ENCODE measurements at regions not wholly inside any gene's neighbourhood (a gene's known extent, or its start where the extent isn't known, plus 50 kb on each side); places are given as distances from the start of the nearest gene placed in this dataset.
A peak's percentile ranks its signal among the peaks of the same experiment; 100 is the strongest.

DNA sequence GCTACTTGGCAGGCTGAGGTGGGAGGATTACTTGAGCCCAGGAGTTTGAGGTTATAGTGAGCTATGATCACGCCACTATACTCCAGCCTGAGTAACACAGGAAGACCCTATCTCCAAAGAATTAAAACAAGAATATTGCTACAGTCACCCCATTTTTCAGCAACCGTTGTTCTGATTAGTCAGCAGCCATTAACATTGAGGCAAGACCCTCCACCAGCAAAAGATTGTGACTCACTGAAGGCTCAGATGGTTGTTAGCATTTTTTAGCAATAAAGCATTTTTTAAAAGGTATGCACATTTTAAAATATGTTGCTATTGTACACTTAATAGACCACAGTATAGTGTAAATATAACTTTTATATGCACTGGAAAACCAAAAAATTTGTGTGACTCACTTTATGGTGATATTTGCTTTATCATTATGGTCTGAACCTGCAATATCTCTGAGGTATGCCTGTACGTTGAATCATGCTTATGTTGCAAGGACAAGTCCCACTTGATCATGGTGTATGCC, 492.6 kb downstream of the SQOR start:
- H4K20me1 ChIP-seq (ENCODE audit: insufficient read depth, low read length): no peaks in the 10 kb centered on the region
- intact Hi-C loops (cut with micrococcal nuclease): no loop called here
- BruUV-seq (replicated peaks): no TSS peak
- H3K23ac ChIP-seq (ENCODE audit: low read depth, low read length): 0 out of 2 replicates have a peak overlapping the region, but pooled peaks have one; percentile 68
- no peak overlapping the region for H3K9ac ChIP-seq (ENCODE audit: low read depth, low read length)
- ChIA-PET CTCF (no interaction called here), POLR2A (ENCODE audit: unreplicated experiment) (no interaction called here)
- peak overlapping the region; percentile 64; a peak in 3 of 4 replicates for H4K8ac ChIP-seq (ENCODE audit: low read depth in 2 of 2, low read length in 2 of 2)
- H2AK5ac ChIP-seq (ENCODE audit: low read depth, low read length): no peak overlapping the region
- H2BK20ac ChIP-seq (ENCODE audit: low read depth, low read length): peak overlapping the region; percentile 81; the same call in 1 of the 2 replicates
- no peaks in the 10 kb centered on the region for H3K27me3 ChIP-seq (ENCODE audit: control insufficient read depth, insufficient read depth, low read length)
- peak overlapping the region; percentile 38; the same call in 1 of the 2 replicates for H3K4me2 ChIP-seq (ENCODE audit: low read depth, low read length)
- peak overlapping the region; percentile 72; the same call in 1 of the 2 replicates for H3K4ac ChIP-seq (ENCODE audit: low read depth, low read length)
- no peak overlapping the region; the same call in 1 of the 2 replicates for H4K5ac ChIP-seq (ENCODE audit: low read depth, low read length)
- TF ChIP-seq CHD1 (IDR thresholded peaks at IDR 0.05; ENCODE audit: low read depth, low read length) (no peak), MAFK (IDR thresholded peaks at IDR 0.05; ENCODE audit: low read depth, low read length) (peak; percentile 29; the same call in 1 of the 2 replicates), RCOR1 (IDR thresholded peaks at IDR 0.05; ENCODE audit: insufficient replicate concordance, low read length) (no peak), FOS (IDR thresholded peaks at IDR 0.05; ENCODE audit: low read depth, low read length) (no peak), CEBPB (IDR thresholded peaks at IDR 0.05; ENCODE audit: low read depth, low read length) (peak; percentile 78)
- in situ Hi-C loops (cut with MboI; ENCODE audit: low sequenced_read_pairs): no loop called here
- H2BK5ac ChIP-seq (ENCODE audit: low read depth, low read length, poor library complexity, severe bottlenecking): peak overlapping the region; percentile 92
- no peak overlapping the region for H3K4me3 ChIP-seq (ENCODE audit: insufficient read depth, low read depth, low read length)
- no peaks in the 10 kb centered on the region for H3K79me1 ChIP-seq (ENCODE audit: low read depth in 1 of 2, low read length in 2 of 2)
- peak overlapping the region; percentile 87; the same call in 1 of the 2 replicates for H3K56ac ChIP-seq (ENCODE audit: extremely low read depth, insufficient read depth, low read length)
- H3K9me3 ChIP-seq (ENCODE audit: control insufficient read depth, insufficient read depth, low read length): peaks cover 5% of the 10 kb centered on the region; the same call in 1 of the 2 replicates
- peak overlapping the region; percentile 60; the same call in 1 of the 2 replicates for H3K14ac ChIP-seq (replicated peaks; ENCODE audit: low read depth, low read length)
- dilution Hi-C loops (cut with HindIII; ENCODE audit: low sequenced_read_pairs, unreplicated experiment): no loop called here
- H3K9me1 ChIP-seq (ENCODE audit: insufficient read depth, low read length): no peaks in the 10 kb centered on the region
- ATAC-seq (ENCODE audit: low read depth) (peak; percentile 72), DNase-seq (peak; percentile 86)
- no CpG with 5 or more reads among the region's 3 CpGs for WGBS, 2 experiments (ENCODE audit: extremely low coverage in 2 of 2, insufficient read length in 1 of 2)
- peak overlapping the region; percentile 91; the same call in 1 of the 2 replicates for H3K18ac ChIP-seq (ENCODE audit: low read depth, low read length)
- no peak overlapping the region for H2AK9ac ChIP-seq (replicated peaks; ENCODE audit: low read depth, low read length, poor library complexity)
- H2BK120ac ChIP-seq (ENCODE audit: low read depth, low read length): peak overlapping the region; percentile 89; the same call in 1 of the 2 replicates
- no peaks in the 10 kb centered on the region for H3K4me1 ChIP-seq (ENCODE audit: control insufficient read depth, insufficient read depth, low read length)
- peak overlapping the region; percentile 83 for H4K91ac ChIP-seq (ENCODE audit: insufficient read depth, low read depth, low read length)
- H3K27ac ChIP-seq (ENCODE audit: insufficient read depth, low read length): peak overlapping the region; percentile 70
- no peaks in the 10 kb centered on the region for H3K36me3 ChIP-seq (ENCODE audit: control insufficient read depth, insufficient read depth, low read length)
- H2AFZ ChIP-seq (replicated peaks; ENCODE audit: low read length, poor library complexity): no peak overlapping the region
- H2BK15ac ChIP-seq (ENCODE audit: low read depth, low read length): no peak overlapping the region

All from IMR-90 (cell line).